Spleen (tissue), 11 donors: ENCODE measurements at regions not wholly inside any gene's neighbourhood (a gene's known extent, or its start where the extent isn't known, plus 50 kb on each side); places are given as distances from the start of the nearest gene placed in this dataset.
A peak's percentile ranks its signal among the peaks of the same experiment; 100 is the strongest.
"Not testable (repeated sequence)": the region's sequence is repeated elsewhere in the genome, so short reads cannot be mapped to it uniquely, and the experiment has no call there.

ENCODE experiments used
- DNase-seq: peaks from one replicate; pipeline ENCODE4 v3.0.0-alpha.2; 2020
- H3K27ac ChIP-seq, 8 donors: fragments of 200-600 bp; sonication (generic) in 7 of 8; 1 replicate in 4 of 8; 2 replicates in 4 of 8; pipeline versions ENCODE4 v1.5.0 to v1.8.0; 2016 to 2021; ENCODE audit warnings: inconsistent platforms in 4 of 8, mild to moderate bottlenecking in 4 of 8, moderate library complexity in 1 of 8
- H3K27me3 ChIP-seq, 7 donors: fragments of 200-600 bp; sonication (generic) in 6 of 7; replicated peaks in 1 of 7; 1 replicate in 4 of 7; 2 replicates in 3 of 7; pipeline versions ENCODE4 v1.5.0 to v1.8.0; 2016 to 2021; ENCODE audit warnings: inconsistent platforms in 3 of 7, mild to moderate bottlenecking in 1 of 7
- H3K36me3 ChIP-seq, 6 donors: fragments of 200-600 bp; sonication (generic) in 5 of 6; 1 replicate in 4 of 6; 2 replicates in 2 of 6; pipeline versions ENCODE4 v1.5.0 to v1.8.0; 2016 to 2021; ENCODE audit warnings: inconsistent platforms in 2 of 6
- H3K4me1 ChIP-seq, 6 donors: fragments of 200-600 bp; sonication (generic) in 5 of 6; 1 replicate in 3 of 6; 2 replicates in 3 of 6; pipeline versions ENCODE4 v1.5.0 to v1.8.0; 2016 to 2021; ENCODE audit warnings: inconsistent platforms in 3 of 6
- H3K4me3 ChIP-seq, 8 donors: fragments of 200-600 bp; sonication (generic) in 7 of 8; 1 replicate in 4 of 8; 2 replicates in 4 of 8; pipeline versions ENCODE4 v1.5.0 to v1.8.0; 2016 to 2021; ENCODE audit warnings: inconsistent platforms in 4 of 8, mild to moderate bottlenecking in 4 of 8, moderate library complexity in 2 of 8
- H3K9me3 ChIP-seq, 8 donors: fragments of 200-600 bp; sonication (generic) in 7 of 8; 1 replicate in 4 of 8; 2 replicates in 4 of 8; pipeline versions ENCODE4 v1.5.0 to v1.8.0; 2016 to 2021; ENCODE audit warnings: inconsistent platforms in 4 of 8
- CTCF ChIP-seq, 11 experiments: fragments of 200-600 bp in 7 of 11; fragments of 450-650 bp in 4 of 11; sonication (generic) in 4 of 11; IDR thresholded peaks in 8 of 11; conservative IDR thresholded peaks in 3 of 11; 1 replicate in 7 of 11; 2 replicates in 4 of 11; pipeline versions ENCODE4 v1.4.0 to v1.8.0; 2016 to 2021; ENCODE audit warnings: antibody characterized with exemption in 11 of 11, inconsistent platforms in 4 of 11, mild to moderate bottlenecking in 1 of 11
- POLR2A ChIP-seq, 3 donors: fragments of 450-650 bp; IDR thresholded peaks; one replicate each; pipeline ENCODE4 v1.5.1; 2017; ENCODE audit warnings: antibody characterized with exemption in 3 of 3, mild to moderate bottlenecking in 1 of 3
- POLR2AphosphoS5 ChIP-seq, 3 donors: sonication (generic); formaldehyde crosslinking; IDR thresholded peaks; one replicate each; pipeline ENCODE4 v1.5.1; 2017; ENCODE audit warnings: antibody characterized with exemption in 3 of 3
- WGBS, 5 donors: extraction: QIAGEN DNeasy Blood & Tissue Kit in 3 of 5; methylation state at CpG; one replicate each; pipeline versions ENCODE4 v1.1.5 to v1.1.7; 2013 to 2018; 5-methylcytosine and 5-hydroxymethylcytosine counted together
- intact Hi-C: fragments of 100-400 bp; cut with DNase I; formaldehyde crosslinking; loops from one replicate; pipeline ENCODE4 v1.15.0; 2023; ENCODE audit warnings: low total_unique reads
- donor health status: healthy with polysubstance abuse.
- donor health status: DM: no; HTN: no; CAD: no; lungs with moderate emphysema.
- donor health status: DM: no; HTN: no; CAD: no.
- donor health status: Bipolar disorder and iron deficiency.
- donor health status: healthy.
- donor health status: DM: no; HTN: no; CAD: no.
- donor health status: DM: yes; HTN: yes; CAD: no.

GRCh38 chr20:50331469-50332363 lies 141.1 kb downstream of the CEBPB start:
- intact Hi-C loops = no loop called here
- peak overlapping the region in 3 of 8 donors; percentile 12 to 65 (median 23) for H3K27ac ChIP-seq

DNA sequence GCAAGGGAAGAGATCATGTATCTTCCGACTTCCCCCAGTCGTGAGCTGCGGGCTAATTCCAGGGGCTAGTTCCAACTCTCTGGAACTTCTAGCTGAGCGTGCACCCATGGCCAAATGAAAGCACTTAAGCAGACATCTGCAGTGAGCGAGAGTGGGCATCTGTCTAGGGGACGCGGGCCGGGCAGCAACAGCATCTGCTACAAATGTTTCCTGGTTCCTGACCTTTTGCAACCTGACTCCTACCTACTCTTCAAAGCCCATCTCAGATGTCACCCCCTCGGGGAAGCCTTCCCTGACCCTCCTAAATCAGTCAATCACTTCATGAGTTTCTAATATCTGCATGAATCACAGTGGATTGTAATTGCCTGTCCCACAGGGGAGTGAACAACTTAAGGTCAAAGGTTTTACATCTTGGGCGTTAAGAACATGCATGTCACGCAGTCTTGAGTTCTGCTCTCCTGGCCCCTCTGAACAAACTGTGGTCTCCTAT lies 141.9 kb downstream of the CEBPB start:
- peaks cover 0 to 13% (median 0%) of the 10 kb centered on the region in 7 donors for H3K27me3 ChIP-seq
- no peak for TF ChIP-seq CTCF (IDR thresholded peaks at IDR 0.05 in 8 of 11, conservative IDR thresholded peaks at IDR 0.05 in 3 of 11)
- no peak for TF ChIP-seq POLR2A (IDR thresholded peaks at IDR 0.05)
- no peak for TF ChIP-seq POLR2AphosphoS5 (IDR thresholded peaks at IDR 0.05)
- peaks cover 0 to 9% (median 0%) of the 10 kb centered on the region in 8 donors for H3K9me3 ChIP-seq
- H3K36me3 ChIP-seq = no peaks in the 10 kb centered on the region
- no peak overlapping the region for H3K4me3 ChIP-seq
- WGBS, 5 donors = 77 to 91% (median 87%) methylated on average over 11 of the region's 11 CpGs
- DNase-seq = peak; percentile 38
- H3K27ac ChIP-seq = peak overlapping the region in 3 of 8 donors; percentile 54 to 65 (median 54)
- peaks cover 0 to 42% (median 17%) of the 10 kb centered on the region in 6 donors for H3K4me1 ChIP-seq
- intact Hi-C loops = no loop called here

More at GRCh38 chr20:50331469-50332363, 141.1 kb downstream of the CEBPB start:
- Histone ChIP-seq H3K27me3 (peaks cover 0 to 13% (median 0%) of the 10 kb centered on the region in 7 donors), H3K9me3 (peaks cover 0 to 9% (median 0%) of the 10 kb centered on the region in 8 donors), H3K36me3 (no peaks in the 10 kb centered on the region), H3K4me1 (peaks cover 0 to 39% (median 17%) of the 10 kb centered on the region in 6 donors), H3K4me3 (no peak overlapping the region)
- peak; percentile 54 for DNase-seq
- 79 to 90% (median 84%) methylated on average over 9 to 10 of the region's 10 CpGs for WGBS, 5 donors
- TF ChIP-seq CTCF (IDR thresholded peaks at IDR 0.05 in 8 of 11, conservative IDR thresholded peaks at IDR 0.05 in 3 of 11) (no peak), POLR2A (IDR thresholded peaks at IDR 0.05) (no peak)

DNA sequence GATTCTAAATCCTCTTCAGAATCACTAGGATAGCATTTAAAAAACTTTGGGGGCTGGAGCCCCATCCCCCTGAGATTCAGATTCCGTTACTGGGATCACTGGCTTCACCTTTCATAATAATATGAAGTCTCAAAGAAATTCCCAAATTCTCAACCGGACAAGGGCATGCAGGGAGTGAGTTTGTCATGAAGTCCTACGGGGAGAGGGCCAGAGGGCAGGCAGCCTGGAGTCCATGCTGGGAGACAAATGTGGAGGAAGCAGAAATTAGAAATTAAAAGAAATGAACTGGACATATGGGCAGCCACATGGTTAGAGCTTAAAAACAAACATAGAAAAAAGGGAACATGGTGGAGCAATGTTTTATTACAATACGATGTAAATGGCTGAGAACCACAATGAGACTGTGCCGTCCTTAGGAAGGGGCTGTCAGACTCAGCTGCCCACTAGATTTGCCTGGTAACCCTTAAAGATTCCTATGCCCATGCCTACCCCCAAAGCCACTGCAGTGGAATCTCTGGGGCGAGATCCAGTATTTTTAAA lies 142.6 kb downstream of the CEBPB start:
- peaks cover 0 to 13% (median 0%) of the 10 kb centered on the region in 7 donors for H3K27me3 ChIP-seq
- 65 to 87% (median 80%) methylated on average over 6 of the region's 6 CpGs for WGBS, 5 donors
- H3K4me1 ChIP-seq = peaks cover 0 to 49% (median 23%) of the 10 kb centered on the region in 6 donors
- H3K9me3 ChIP-seq = peaks cover 0 to 6% (median 0%) of the 10 kb centered on the region in 8 donors
- H3K4me3 ChIP-seq = no peak overlapping the region
- intact Hi-C loops = no loop called here
- peak overlapping the region in 6 of 8 donors; percentile 36 to 65 (median 46) for H3K27ac ChIP-seq
- peak; percentile 12 for DNase-seq
- no peaks in the 10 kb centered on the region for H3K36me3 ChIP-seq
- TF ChIP-seq POLR2A (IDR thresholded peaks at IDR 0.05) (no peak), CTCF (IDR thresholded peaks at IDR 0.05 in 8 of 11, conservative IDR thresholded peaks at IDR 0.05 in 3 of 11) (no peak), POLR2AphosphoS5 (IDR thresholded peaks at IDR 0.05) (no peak)

GRCh38 chr20:50333812-50334211 lies 143.2 kb downstream of the CEBPB start:
- Histone ChIP-seq H3K36me3 (no peaks in the 10 kb centered on the region), H3K4me1 (peaks cover 4 to 55% (median 29%) of the 10 kb centered on the region in 6 donors), H3K9me3 (peaks cover 0 to under 1% (median 0%) of the 10 kb centered on the region in 8 donors), H3K4me3 (no peak overlapping the region), H3K27ac (peak overlapping the region in 6 of 8 donors; percentile 36 to 65 (median 46)), H3K27me3 (peaks cover 0 to 13% (median 0%) of the 10 kb centered on the region in 7 donors)
- intact Hi-C loops = no loop called here
- no peak for TF ChIP-seq POLR2AphosphoS5 (IDR thresholded peaks at IDR 0.05)
- no peak for TF ChIP-seq CTCF (IDR thresholded peaks at IDR 0.05 in 8 of 11, conservative IDR thresholded peaks at IDR 0.05 in 3 of 11)
- no peak for TF ChIP-seq POLR2A (IDR thresholded peaks at IDR 0.05)
- 70 to 88% (median 81%) methylated on average over 8 of the region's 8 CpGs for WGBS, 5 donors
- DNase-seq = peak; percentile 22

- WGBS, 5 donors = 78 to 86% (median 85%) methylated on average over 6 of the region's 6 CpGs
- Histone ChIP-seq H3K27ac (peak overlapping the region in 5 of 8 donors; percentile 38 to 65 (median 54)), H3K27me3 (peaks cover 0 to 13% (median 0%) of the 10 kb centered on the region in 7 donors), H3K4me1 (peaks cover 8 to 62% (median 36%) of the 10 kb centered on the region in 6 donors)
- H3K4me3 ChIP-seq, H3K36me3 ChIP-seq, intact Hi-C loops, H3K9me3 ChIP-seq: not testable (repeated sequence)
- peak; percentile 11 for DNase-seq
Observed at GRCh38 chr20:50334512-50334911, 143.9 kb downstream of the CEBPB start.
